Liver (tissue), 7 donors: ENCODE measurements at regions not wholly inside any gene's neighbourhood (a gene's known extent, or its start where the extent isn't known, plus 50 kb on each side); places are given as distances from the start of the nearest gene placed in this dataset.

Source experiments
- DNase-seq: peaks from one replicate; pipeline ENCODE4 v3.0.0-alpha.2; 2017; ENCODE audit warnings: low spot score
- H3K27ac ChIP-seq, 2 donors: one replicate each; pipeline ENCODE4 v1.7.0; 2013; ENCODE audit warnings: inconsistent platforms in 2 of 2, low read length in 2 of 2, control low read depth in 1 of 2, low read depth in 1 of 2, mild to moderate bottlenecking in 1 of 2
- H3K27me3 ChIP-seq, 4 donors: one replicate each; pipeline versions ENCODE4 v1.6.1 to v1.7.0; 2013; ENCODE audit warnings: low read length in 3 of 4, inconsistent platforms in 1 of 4, mild to moderate bottlenecking in 1 of 4, moderate library complexity in 1 of 4; ENCODE audit not compliant: control insufficient read depth in 4 of 4, insufficient read depth in 4 of 4
- H3K36me3 ChIP-seq, 4 donors: one replicate each; pipeline versions ENCODE4 v1.6.1 to v1.7.0; 2013; ENCODE audit warnings: low read length in 3 of 4, mild to moderate bottlenecking in 3 of 4, low read depth in 1 of 4, moderate library complexity in 1 of 4; ENCODE audit not compliant: control insufficient read depth in 4 of 4, insufficient read depth in 3 of 4
- H3K4me1 ChIP-seq, 4 donors: one replicate each; pipeline versions ENCODE4 v1.6.1 to v1.7.0; 2013; ENCODE audit warnings: low read length in 3 of 4, mild to moderate bottlenecking in 3 of 4, moderate library complexity in 1 of 4; ENCODE audit not compliant: control insufficient read depth in 4 of 4, insufficient read depth in 4 of 4
- H3K4me3 ChIP-seq, 3 donors: one replicate each; pipeline versions ENCODE4 v1.6.1 to v1.7.0; 2013; ENCODE audit warnings: low read length in 3 of 3, control low read depth in 1 of 3, low read depth in 1 of 3, mild to moderate bottlenecking in 1 of 3
- H3K9ac ChIP-seq, 2 donors: one replicate each; pipeline ENCODE4 v1.7.0; 2013; ENCODE audit warnings: low read length in 2 of 2, mild to moderate bottlenecking in 2 of 2, moderate library complexity in 2 of 2, control low read depth in 1 of 2, low read depth in 1 of 2
- H3K9me3 ChIP-seq, 4 donors: one replicate each; pipeline versions ENCODE4 v1.6.1 to v1.7.0; 2013; ENCODE audit warnings: low read length in 3 of 4; ENCODE audit not compliant: control insufficient read depth in 4 of 4
- EGR1 ChIP-seq, 2 donors: IDR thresholded peaks; 2 replicates each; pipeline ENCODE4 v1.6.1; 2016 to 2018; ENCODE audit warnings: antibody characterized with exemption in 2 of 2, low read depth in 2 of 2
- FOXA1 ChIP-seq: IDR thresholded peaks from 2 replicates; pipeline ENCODE4 v1.6.1; 2016; ENCODE audit warnings: antibody characterized with exemption
- FOXA2 ChIP-seq: IDR thresholded peaks from 2 replicates; pipeline ENCODE4 v1.6.1; 2016; ENCODE audit warnings: antibody characterized with exemption
- GABPA ChIP-seq, 2 donors: IDR thresholded peaks in 1 of 2; conservative IDR thresholded peaks in 1 of 2; 2 replicates each; pipeline ENCODE4 v1.6.1; 2016; ENCODE audit warnings: antibody characterized with exemption in 2 of 2, mild to moderate bottlenecking in 1 of 2, moderate library complexity in 1 of 2
- HNF4A ChIP-seq, 2 donors: conservative IDR thresholded peaks; 2 replicates each; pipeline ENCODE4 v1.6.1; 2016; ENCODE audit warnings: antibody characterized with exemption in 2 of 2, mild to moderate bottlenecking in 2 of 2
- HNF4G ChIP-seq: IDR thresholded peaks from 2 replicates; pipeline ENCODE4 v1.6.1; 2016; ENCODE audit warnings: antibody characterized with exemption
- JUND ChIP-seq, 2 donors: IDR thresholded peaks; 2 replicates each; pipeline ENCODE4 v1.6.1; 2016; ENCODE audit warnings: antibody characterized with exemption in 2 of 2
- NR2F2 ChIP-seq: IDR thresholded peaks from 2 replicates; pipeline ENCODE4 v1.6.1; 2016; ENCODE audit warnings: antibody characterized with exemption
- RAD21 ChIP-seq, 2 donors: IDR thresholded peaks; 2 replicates each; pipeline ENCODE4 v1.6.1; 2016; ENCODE audit warnings: antibody characterized with exemption in 2 of 2, mild to moderate bottlenecking in 2 of 2
- SP1 ChIP-seq: IDR thresholded peaks from 2 replicates; pipeline ENCODE4 v1.6.1; 2018; ENCODE audit warnings: antibody characterized with exemption, mild to moderate bottlenecking
- TAF1 ChIP-seq: conservative IDR thresholded peaks from 2 replicates; pipeline ENCODE4 v1.6.1; 2016; ENCODE audit warnings: antibody characterized with exemption, mild to moderate bottlenecking
- YY1 ChIP-seq: IDR thresholded peaks from 2 replicates; pipeline ENCODE4 v1.6.1; 2016; ENCODE audit warnings: antibody characterized with exemption, mild to moderate bottlenecking
- WGBS: extraction: QIAGEN DNeasy Blood & Tissue Kit; methylation state at CpG from one replicate; pipeline ENCODE4 v1.1.7; 2013; 5-methylcytosine and 5-hydroxymethylcytosine counted together
- TF ChIP-seq, protein P1 (sequence below): IDR thresholded peaks from 2 replicates; pipeline ENCODE4 v1.6.1; 2016; ENCODE audit warnings: antibody characterized with exemption
- TF ChIP-seq, protein P2 (sequence below): IDR thresholded peaks from 2 replicates; pipeline ENCODE4 v1.6.1; 2016; ENCODE audit warnings: antibody characterized with exemption
- TF ChIP-seq, protein P3 (sequence below): IDR thresholded peaks from 2 replicates; pipeline ENCODE4 v1.6.1; 2016; ENCODE audit warnings: antibody characterized with exemption, mild to moderate bottlenecking
- TF ChIP-seq, protein P4 (sequence below): IDR thresholded peaks from 2 replicates; pipeline ENCODE4 v1.6.1; 2016; ENCODE audit warnings: antibody characterized with exemption
- donor health status: healthy.
- donor health status: healthy.
- donor health status: healthy.
- donor health status: healthy.

DNA sequence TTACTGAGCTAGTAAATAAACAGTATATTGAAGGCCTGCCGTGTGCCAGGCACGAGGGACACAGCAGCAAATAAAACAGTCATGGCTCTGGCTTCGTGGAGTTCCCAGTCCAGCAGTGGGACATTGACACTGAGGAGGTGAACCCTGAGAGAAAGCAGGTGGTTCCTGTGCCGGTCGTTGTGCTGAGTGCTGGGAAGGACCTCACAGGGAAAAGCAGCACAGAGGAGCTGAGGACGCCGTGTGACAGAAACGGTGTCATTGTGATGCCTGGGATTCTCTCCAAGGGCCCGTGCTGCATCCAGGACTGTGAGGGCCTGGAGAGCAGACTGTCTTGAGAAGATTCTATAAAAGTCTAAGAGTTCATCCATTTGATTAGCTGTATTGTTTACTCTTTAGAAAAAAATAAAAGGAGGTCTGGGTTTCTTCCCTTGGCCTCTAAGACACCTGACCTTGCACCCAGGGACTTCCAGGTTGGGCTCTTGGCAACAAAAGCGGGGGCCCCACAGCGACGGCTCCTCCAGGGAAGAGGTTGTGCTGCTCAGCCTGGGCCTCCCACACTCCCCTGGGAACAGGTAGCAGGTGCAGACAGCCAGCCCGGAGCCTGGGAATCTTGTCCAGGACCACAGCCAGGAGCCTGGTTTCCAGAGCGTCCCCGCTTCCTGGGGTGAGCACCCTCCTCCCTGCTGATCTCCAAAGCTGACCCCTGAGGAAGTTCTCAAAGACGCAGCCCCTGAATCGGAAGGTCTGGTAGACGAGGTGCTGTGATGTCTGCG is 251.2 kb upstream of the PMEPA1 start:
- peaks cover 0 to 8% (median 3%) of the 10 kb centered on the region in 4 donors for H3K4me1 ChIP-seq
- no peaks in the 10 kb centered on the region for H3K27me3 ChIP-seq
- no peak overlapping the region for H3K4me3 ChIP-seq
- H3K27ac ChIP-seq, result no peak overlapping the region
- 72% methylated on average over 19 of the region's 19 CpGs for WGBS
- H3K36me3 ChIP-seq, result no peaks in the 10 kb centered on the region
- H3K9me3 ChIP-seq, result no peaks in the 10 kb centered on the region
- H3K9ac ChIP-seq, result no peak overlapping the region
- TF ChIP-seq TAF1 (no peak), HNF4A (conservative IDR thresholded peaks at IDR 0.05) (no peak), GABPA (IDR thresholded peaks at IDR 0.05 in 1 of 2, conservative IDR thresholded peaks at IDR 0.05 in 1 of 2) (no peak), YY1 (no peak), FOXA1 (no peak), EGR1 (IDR thresholded peaks at IDR 0.05; ENCODE audit: low read depth in 2 of 2) (no peak), JUND (IDR thresholded peaks at IDR 0.05) (no peak), HNF4G (no peak), SP1 (no peak), FOXA2 (no peak), NR2F2 (no peak), RAD21 (IDR thresholded peaks at IDR 0.05) (no peak)
- TF ChIP-seq, protein P1, sequence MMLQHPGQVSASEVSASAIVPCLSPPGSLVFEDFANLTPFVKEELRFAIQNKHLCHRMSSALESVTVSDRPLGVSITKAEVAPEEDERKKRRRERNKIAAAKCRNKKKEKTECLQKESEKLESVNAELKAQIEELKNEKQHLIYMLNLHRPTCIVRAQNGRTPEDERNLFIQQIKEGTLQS, result no peak
- TF ChIP-seq, protein P2, sequence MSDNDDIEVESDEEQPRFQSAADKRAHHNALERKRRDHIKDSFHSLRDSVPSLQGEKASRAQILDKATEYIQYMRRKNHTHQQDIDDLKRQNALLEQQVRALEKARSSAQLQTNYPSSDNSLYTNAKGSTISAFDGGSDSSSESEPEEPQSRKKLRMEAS, result no peak
- TF ChIP-seq, protein P3, sequence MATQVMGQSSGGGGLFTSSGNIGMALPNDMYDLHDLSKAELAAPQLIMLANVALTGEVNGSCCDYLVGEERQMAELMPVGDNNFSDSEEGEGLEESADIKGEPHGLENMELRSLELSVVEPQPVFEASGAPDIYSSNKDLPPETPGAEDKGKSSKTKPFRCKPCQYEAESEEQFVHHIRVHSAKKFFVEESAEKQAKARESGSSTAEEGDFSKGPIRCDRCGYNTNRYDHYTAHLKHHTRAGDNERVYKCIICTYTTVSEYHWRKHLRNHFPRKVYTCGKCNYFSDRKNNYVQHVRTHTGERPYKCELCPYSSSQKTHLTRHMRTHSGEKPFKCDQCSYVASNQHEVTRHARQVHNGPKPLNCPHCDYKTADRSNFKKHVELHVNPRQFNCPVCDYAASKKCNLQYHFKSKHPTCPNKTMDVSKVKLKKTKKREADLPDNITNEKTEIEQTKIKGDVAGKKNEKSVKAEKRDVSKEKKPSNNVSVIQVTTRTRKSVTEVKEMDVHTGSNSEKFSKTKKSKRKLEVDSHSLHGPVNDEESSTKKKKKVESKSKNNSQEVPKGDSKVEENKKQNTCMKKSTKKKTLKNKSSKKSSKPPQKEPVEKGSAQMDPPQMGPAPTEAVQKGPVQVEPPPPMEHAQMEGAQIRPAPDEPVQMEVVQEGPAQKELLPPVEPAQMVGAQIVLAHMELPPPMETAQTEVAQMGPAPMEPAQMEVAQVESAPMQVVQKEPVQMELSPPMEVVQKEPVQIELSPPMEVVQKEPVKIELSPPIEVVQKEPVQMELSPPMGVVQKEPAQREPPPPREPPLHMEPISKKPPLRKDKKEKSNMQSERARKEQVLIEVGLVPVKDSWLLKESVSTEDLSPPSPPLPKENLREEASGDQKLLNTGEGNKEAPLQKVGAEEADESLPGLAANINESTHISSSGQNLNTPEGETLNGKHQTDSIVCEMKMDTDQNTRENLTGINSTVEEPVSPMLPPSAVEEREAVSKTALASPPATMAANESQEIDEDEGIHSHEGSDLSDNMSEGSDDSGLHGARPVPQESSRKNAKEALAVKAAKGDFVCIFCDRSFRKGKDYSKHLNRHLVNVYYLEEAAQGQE, result no peak
- DNase-seq, result no peak

DNA sequence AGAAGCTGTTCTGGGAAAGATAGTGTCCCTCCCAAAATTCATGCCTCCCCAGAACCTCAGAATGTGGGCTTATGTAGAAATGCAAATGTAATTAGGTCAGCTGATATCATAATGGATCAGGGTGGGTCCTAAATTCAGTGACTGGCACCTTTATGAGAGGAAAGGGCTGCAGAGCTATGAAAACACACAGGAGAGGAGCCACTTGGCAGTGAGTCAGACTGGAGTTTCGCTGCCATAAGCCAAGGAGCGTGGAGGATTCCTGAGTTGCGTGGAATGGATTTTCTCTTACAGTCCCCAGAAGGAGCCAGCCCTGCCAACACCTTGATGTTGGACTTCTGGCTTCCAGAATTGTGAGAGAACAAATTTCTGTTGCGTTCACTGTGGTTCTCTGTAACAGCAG is 249.8 kb upstream of the PMEPA1 start:
- H3K4me3 ChIP-seq, result no peak overlapping the region
- no peak overlapping the region for H3K9ac ChIP-seq
- no peaks in the 10 kb centered on the region for H3K9me3 ChIP-seq
- 72% methylated on average over 4 of the region's 4 CpGs for WGBS
- H3K36me3 ChIP-seq, result no peaks in the 10 kb centered on the region
- no peak for DNase-seq
- H3K27me3 ChIP-seq, result no peaks in the 10 kb centered on the region
- peaks cover 0 to 8% (median 3%) of the 10 kb centered on the region in 4 donors for H3K4me1 ChIP-seq
- TF ChIP-seq RAD21 (IDR thresholded peaks at IDR 0.05) (no peak), HNF4G (no peak), HNF4A (conservative IDR thresholded peaks at IDR 0.05) (no peak)
- TF ChIP-seq, protein P4, sequence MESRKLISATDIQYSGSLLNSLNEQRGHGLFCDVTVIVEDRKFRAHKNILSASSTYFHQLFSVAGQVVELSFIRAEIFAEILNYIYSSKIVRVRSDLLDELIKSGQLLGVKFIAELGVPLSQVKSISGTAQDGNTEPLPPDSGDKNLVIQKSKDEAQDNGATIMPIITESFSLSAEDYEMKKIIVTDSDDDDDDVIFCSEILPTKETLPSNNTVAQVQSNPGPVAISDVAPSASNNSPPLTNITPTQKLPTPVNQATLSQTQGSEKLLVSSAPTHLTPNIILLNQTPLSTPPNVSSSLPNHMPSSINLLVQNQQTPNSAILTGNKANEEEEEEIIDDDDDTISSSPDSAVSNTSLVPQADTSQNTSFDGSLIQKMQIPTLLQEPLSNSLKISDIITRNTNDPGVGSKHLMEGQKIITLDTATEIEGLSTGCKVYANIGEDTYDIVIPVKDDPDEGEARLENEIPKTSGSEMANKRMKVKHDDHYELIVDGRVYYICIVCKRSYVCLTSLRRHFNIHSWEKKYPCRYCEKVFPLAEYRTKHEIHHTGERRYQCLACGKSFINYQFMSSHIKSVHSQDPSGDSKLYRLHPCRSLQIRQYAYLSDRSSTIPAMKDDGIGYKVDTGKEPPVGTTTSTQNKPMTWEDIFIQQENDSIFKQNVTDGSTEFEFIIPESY, result no peak
- H3K27ac ChIP-seq, result peak overlapping the region; percentile 42 to 67
